NB4 (cell line): ENCODE measurements at regions not wholly inside any gene's neighbourhood (a gene's known extent, or its start where the extent isn't known, plus 50 kb on each side); places are given as distances from the start of the nearest gene placed in this dataset.

Source experiments
- DNase-seq: peaks from one replicate; pipeline ENCODE4 v3.0.0; 2010; ENCODE audit warnings: low read depth
- H3K4me3 ChIP-seq: one replicate; pipeline ENCODE4 v1.5.1; 2011; ENCODE audit warnings: mild to moderate bottlenecking, low read depth, low read length, moderate library complexity
- CTCF ChIP-seq: IDR thresholded peaks from one replicate; pipeline ENCODE4 v1.5.1; 2012; ENCODE audit warnings: low read depth, low read length
- MYC ChIP-seq: IDR thresholded peaks from 2 replicates; pipeline ENCODE4 v1.6.1; 2011; ENCODE audit warnings: low read depth, low read length
- POLR2A ChIP-seq: IDR thresholded peaks from 2 replicates; pipeline ENCODE4 v1.6.1; 2011; ENCODE audit warnings: mild to moderate bottlenecking; ENCODE audit not compliant: insufficient read length; ENCODE audit errors: extremely low read depth
- TF ChIP-seq, protein P1 (sequence below): IDR thresholded peaks from 2 replicates; pipeline ENCODE4 v1.6.1; 2011; ENCODE audit warnings: low read depth, low read length

DNA sequence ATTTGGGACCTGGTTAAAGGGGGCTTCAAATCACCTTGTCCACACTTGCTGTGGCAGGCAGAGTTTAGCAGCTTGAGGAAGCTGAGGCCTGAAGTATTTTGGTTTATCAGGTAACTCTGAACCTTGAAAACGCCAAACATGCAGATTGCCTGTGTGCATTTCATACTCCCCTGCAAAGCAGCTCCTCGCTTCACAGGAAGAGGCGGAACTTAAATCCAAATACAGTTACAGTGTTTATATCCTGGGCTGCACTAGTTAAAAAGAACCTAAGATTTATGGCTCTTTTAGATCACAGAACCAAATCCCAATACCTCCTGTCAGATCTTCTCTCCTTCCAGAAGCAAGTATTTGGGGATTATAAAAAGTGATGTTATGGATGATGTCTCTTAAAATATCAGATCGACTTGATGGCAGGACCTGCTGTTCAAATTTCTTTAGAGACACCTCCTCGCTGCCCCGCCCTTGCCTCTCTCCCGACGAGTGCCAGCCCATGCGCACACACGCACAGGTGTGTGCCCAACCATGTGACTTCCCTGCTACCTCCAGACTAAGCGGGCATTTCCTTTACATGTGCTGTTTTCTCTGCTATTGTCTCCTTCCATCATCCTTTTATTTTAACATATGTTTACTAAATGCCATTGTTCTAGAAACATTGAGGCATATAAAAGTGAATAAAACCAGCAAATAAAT, 224.6 kb upstream of the FOXQ1 start:
- TF ChIP-seq CTCF (no peak), MYC (no peak), POLR2A (no peak)
- TF ChIP-seq, protein P1, sequence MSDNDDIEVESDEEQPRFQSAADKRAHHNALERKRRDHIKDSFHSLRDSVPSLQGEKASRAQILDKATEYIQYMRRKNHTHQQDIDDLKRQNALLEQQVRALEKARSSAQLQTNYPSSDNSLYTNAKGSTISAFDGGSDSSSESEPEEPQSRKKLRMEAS, result no peak
- no peak overlapping the region for H3K4me3 ChIP-seq
- DNase-seq, result no peak

DNA sequence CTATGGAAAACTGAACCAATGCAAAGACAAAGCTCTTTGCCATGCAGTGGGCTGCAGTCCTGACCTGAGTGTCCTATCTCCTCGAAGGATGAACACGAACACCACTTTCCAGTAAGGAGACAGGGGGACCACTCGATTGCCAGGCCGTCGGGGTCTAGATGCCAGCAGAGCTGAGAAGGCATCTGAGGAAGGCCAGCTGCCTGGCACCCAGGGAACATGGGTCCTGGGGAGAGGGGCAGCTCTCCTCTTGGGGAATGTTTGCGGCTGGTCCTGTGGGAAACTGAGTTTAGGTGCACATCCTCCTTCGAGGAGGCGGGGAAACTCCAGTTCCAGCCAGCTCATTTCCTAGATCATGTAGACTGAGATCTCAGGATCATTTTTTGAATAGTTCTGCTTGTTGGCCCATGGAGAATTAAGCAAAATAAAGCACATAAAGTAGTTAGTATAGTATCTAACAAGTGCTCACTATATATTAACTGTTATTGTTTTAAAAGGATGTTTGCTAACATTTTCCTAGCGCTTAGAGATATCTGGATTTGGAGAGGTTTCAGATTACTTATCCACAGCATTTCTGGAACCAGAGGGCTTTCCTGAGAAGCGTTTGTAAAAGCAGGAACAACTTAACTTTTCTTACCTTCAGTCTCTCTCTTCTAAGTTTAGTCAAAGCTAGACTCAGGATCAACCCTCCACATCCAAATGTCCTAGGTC, 225.3 kb upstream of the FOXQ1 start:
- DNase-seq, result no peak
- no peak for TF ChIP-seq CTCF
- TF ChIP-seq, protein P1, result no peak
- TF ChIP-seq POLR2A, result no peak
- no peak for TF ChIP-seq MYC
- no peak overlapping the region for H3K4me3 ChIP-seq

GRCh38 chr6:1082285-1082935, 229.5 kb upstream of the FOXQ1 start:
- H3K4me3 ChIP-seq, result no peak overlapping the region
- TF ChIP-seq MYC, result no peak
- TF ChIP-seq, protein P1, result no peak
- no peak for TF ChIP-seq POLR2A
- TF ChIP-seq CTCF, result no peak
- peak; percentile 19 for DNase-seq

GRCh38 chr6:1081551-1082284, 230.2 kb upstream of the FOXQ1 start:
- TF ChIP-seq CTCF, result no peak
- TF ChIP-seq MYC, result no peak
- TF ChIP-seq, protein P1, result no peak
- no peak for TF ChIP-seq POLR2A
- no peak for DNase-seq
- no peak overlapping the region for H3K4me3 ChIP-seq

DNA sequence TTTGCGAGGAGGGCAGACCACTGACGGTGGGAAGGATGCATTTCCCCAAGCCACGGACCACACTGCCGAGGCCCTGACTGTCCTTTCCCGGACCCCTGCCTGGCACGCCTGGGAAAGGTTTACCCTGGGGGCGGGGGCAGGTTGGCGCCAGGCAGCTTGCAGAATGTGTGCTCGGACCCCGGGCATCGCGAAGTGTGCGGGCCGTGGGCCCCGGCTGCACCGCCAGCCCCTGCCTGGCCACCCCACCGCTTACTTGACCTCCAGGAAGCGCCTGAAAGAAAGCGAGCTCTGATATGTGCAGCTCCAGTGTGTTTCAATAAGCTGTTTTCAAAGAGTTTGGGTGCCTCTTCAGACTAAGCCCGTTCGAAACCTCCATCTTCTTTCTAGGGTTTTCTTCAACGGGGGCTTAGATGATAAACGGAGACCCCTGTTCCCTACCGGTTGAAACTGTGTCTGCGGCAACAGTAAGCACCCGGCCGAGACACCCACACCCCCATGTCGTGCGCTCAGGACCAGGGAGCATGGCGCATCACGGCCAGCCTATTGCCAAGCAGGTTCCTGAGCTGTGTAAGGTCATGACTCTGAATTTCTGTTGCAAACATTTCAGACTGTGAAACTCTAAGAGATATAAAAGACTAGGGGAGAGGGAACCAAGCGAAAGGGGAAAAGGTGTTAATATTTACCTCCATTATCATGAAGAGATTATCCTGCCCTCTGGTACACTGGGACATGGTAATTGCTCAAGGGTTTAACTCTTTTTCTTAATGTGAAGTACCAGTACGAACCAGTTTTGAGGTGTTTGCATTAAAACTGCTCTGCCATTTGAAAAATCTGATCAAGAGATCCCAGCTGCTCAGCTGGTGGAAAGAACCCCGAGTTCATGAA, 231.2 kb upstream of the FOXQ1 start:
- no peak overlapping the region for H3K4me3 ChIP-seq
- no peak for DNase-seq
- no peak for TF ChIP-seq CTCF
- TF ChIP-seq, protein P1, result no peak
- TF ChIP-seq POLR2A, result no peak
- TF ChIP-seq MYC, result no peak
